ENCODE measurements at regions not wholly inside any gene's neighbourhood (a gene's known extent, or its start where the extent isn't known, plus 50 kb on each side); places are given as distances from the start of the nearest gene placed in this dataset.

- TF ChIP-seq POLR2A (IDR thresholded peaks at IDR 0.05): no peak
- no peak for TF ChIP-seq EP300 (IDR thresholded peaks at IDR 0.05)
- TF ChIP-seq, protein P1, sequence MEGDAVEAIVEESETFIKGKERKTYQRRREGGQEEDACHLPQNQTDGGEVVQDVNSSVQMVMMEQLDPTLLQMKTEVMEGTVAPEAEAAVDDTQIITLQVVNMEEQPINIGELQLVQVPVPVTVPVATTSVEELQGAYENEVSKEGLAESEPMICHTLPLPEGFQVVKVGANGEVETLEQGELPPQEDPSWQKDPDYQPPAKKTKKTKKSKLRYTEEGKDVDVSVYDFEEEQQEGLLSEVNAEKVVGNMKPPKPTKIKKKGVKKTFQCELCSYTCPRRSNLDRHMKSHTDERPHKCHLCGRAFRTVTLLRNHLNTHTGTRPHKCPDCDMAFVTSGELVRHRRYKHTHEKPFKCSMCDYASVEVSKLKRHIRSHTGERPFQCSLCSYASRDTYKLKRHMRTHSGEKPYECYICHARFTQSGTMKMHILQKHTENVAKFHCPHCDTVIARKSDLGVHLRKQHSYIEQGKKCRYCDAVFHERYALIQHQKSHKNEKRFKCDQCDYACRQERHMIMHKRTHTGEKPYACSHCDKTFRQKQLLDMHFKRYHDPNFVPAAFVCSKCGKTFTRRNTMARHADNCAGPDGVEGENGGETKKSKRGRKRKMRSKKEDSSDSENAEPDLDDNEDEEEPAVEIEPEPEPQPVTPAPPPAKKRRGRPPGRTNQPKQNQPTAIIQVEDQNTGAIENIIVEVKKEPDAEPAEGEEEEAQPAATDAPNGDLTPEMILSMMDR (IDR thresholded peaks at IDR 0.05): no peak
- TF ChIP-seq POLR2AphosphoS5 (IDR thresholded peaks at IDR 0.05): no peak
Observed at GRCh38 chr16:11465675-11466074, 120.4 kb downstream of the RMI2 start.

Measured in sigmoid colon (tissue), 4 donors.